MCF 10A (cell line): ENCODE measurements at regions not wholly inside any gene's neighbourhood (a gene's known extent, or its start where the extent isn't known, plus 50 kb on each side); places are given as distances from the start of the nearest gene placed in this dataset.

Experiments
- BruUV-seq: library from RNA; stranded (reverse); fragments of 400-500 nt; replicated peaks from 2 replicates; lab custom pipeline; 2021; lab: Mats Ljungman, UMichigan
- CTCF ChIA-PET: fragments of 300-600 bp; sonication (Branson Sonifier 250); formaldehyde crosslinking; extraction: SDS; loops from one replicate; lab custom pipeline; 2021; ENCODE audit warnings: antibody characterized with exemption, inconsistent platforms; lab: Yijun Ruan, JAX
- POLR2A ChIA-PET: fragments of 300-600, 350-650 bp; sonication (Branson Sonifier 250); formaldehyde crosslinking; extraction: SDS; loops from one replicate; lab custom pipeline; 2020; ENCODE audit warnings: antibody characterized with exemption, inconsistent platforms; lab: Yijun Ruan, JAX
- DNase-seq: peaks from one replicate; pipeline ENCODE4 v3.0.0-alpha.2; 2018; ENCODE audit not compliant: unreplicated experiment
- H3K27ac Mint-ChIP-seq: one replicate; pipeline ENCODE4 v1.8.0; 2022; ENCODE audit warnings: mild to moderate bottlenecking, low read depth, mixed read lengths; ENCODE audit not compliant: unreplicated experiment
- H3K27me3 Mint-ChIP-seq: one replicate; pipeline ENCODE4 v1.8.0; 2022; ENCODE audit warnings: mixed read lengths; ENCODE audit not compliant: insufficient read depth, unreplicated experiment
- H3K36me3 Mint-ChIP-seq: one replicate; pipeline ENCODE4 v1.8.0; 2022; ENCODE audit warnings: mild to moderate bottlenecking, moderate library complexity, mixed read lengths; ENCODE audit not compliant: insufficient read depth, unreplicated experiment
- H3K4me1 Mint-ChIP-seq: one replicate; pipeline ENCODE4 v1.8.0; 2022; ENCODE audit warnings: mixed read lengths; ENCODE audit not compliant: insufficient read depth, unreplicated experiment
- H3K4me3 Mint-ChIP-seq: one replicate; pipeline ENCODE4 v1.8.0; 2022; ENCODE audit warnings: mild to moderate bottlenecking, moderate library complexity, mixed read lengths; ENCODE audit not compliant: unreplicated experiment
- H3K9me3 Mint-ChIP-seq: one replicate; pipeline ENCODE4 v1.8.0; 2022; ENCODE audit warnings: mixed read lengths; ENCODE audit not compliant: unreplicated experiment
- intact Hi-C: fragments of 100-400 bp; cut with micrococcal nuclease; formaldehyde crosslinking; loops from 2 replicates; pipeline ENCODE4 v1.14.1; 2022
- TF ChIP-seq, protein P1 (sequence below): fragments of 200-600 bp; IDR thresholded peaks from one replicate; pipeline ENCODE4 v1.8.0; 2022; ENCODE audit warnings: antibody characterized with exemption, mild to moderate bottlenecking; ENCODE audit not compliant: unreplicated experiment

- no peak overlapping the region for H3K4me3 Mint-ChIP-seq
- ChIA-PET POLR2A (no interaction called here), CTCF (interaction anchor here (0.6 kb wide), 1 partner anchor 82 kb away, joined by 3 read pairs; no protein-coding TSS in a partner anchor)
- DNase-seq = no peak
- H3K27me3 Mint-ChIP-seq = no peaks in the 10 kb centered on the region
- H3K4me1 Mint-ChIP-seq = no peaks in the 10 kb centered on the region
- no peaks in the 10 kb centered on the region for H3K36me3 Mint-ChIP-seq
- no peaks in the 10 kb centered on the region for H3K9me3 Mint-ChIP-seq
- no peak overlapping the region for H3K27ac Mint-ChIP-seq
- no TSS peak for BruUV-seq
- intact Hi-C loops = no loop called here
- TF ChIP-seq, protein P1, sequence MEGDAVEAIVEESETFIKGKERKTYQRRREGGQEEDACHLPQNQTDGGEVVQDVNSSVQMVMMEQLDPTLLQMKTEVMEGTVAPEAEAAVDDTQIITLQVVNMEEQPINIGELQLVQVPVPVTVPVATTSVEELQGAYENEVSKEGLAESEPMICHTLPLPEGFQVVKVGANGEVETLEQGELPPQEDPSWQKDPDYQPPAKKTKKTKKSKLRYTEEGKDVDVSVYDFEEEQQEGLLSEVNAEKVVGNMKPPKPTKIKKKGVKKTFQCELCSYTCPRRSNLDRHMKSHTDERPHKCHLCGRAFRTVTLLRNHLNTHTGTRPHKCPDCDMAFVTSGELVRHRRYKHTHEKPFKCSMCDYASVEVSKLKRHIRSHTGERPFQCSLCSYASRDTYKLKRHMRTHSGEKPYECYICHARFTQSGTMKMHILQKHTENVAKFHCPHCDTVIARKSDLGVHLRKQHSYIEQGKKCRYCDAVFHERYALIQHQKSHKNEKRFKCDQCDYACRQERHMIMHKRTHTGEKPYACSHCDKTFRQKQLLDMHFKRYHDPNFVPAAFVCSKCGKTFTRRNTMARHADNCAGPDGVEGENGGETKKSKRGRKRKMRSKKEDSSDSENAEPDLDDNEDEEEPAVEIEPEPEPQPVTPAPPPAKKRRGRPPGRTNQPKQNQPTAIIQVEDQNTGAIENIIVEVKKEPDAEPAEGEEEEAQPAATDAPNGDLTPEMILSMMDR = no peak
Observed at GRCh38 chr5:135223404-135223803, 175.6 kb downstream of the MACROH2A1 start.

- ChIA-PET POLR2A (interaction anchor here (1.7 kb wide), 1 partner anchor 68 kb away, joined by 3 read pairs; no protein-coding TSS in a partner anchor), CTCF (interaction anchor here (0.9 to 1.1 kb wide), 2 partner anchors 14 to 27 kb away, joined by 3 to 4 read pairs; no protein-coding TSS in a partner anchor)
- DNase-seq = no peak
- intact Hi-C loops = no loop called here
- H3K27ac Mint-ChIP-seq = no peak overlapping the region
- no peaks in the 10 kb centered on the region for H3K27me3 Mint-ChIP-seq
- no peaks in the 10 kb centered on the region for H3K9me3 Mint-ChIP-seq
- BruUV-seq = no TSS peak
- TF ChIP-seq, protein P1 = no peak
- H3K4me1 Mint-ChIP-seq = no peaks in the 10 kb centered on the region
- H3K36me3 Mint-ChIP-seq = no peaks in the 10 kb centered on the region
- no peak overlapping the region for H3K4me3 Mint-ChIP-seq
Observed at GRCh38 chr5:135222771-135223170, 176.3 kb downstream of the MACROH2A1 start.

DNA sequence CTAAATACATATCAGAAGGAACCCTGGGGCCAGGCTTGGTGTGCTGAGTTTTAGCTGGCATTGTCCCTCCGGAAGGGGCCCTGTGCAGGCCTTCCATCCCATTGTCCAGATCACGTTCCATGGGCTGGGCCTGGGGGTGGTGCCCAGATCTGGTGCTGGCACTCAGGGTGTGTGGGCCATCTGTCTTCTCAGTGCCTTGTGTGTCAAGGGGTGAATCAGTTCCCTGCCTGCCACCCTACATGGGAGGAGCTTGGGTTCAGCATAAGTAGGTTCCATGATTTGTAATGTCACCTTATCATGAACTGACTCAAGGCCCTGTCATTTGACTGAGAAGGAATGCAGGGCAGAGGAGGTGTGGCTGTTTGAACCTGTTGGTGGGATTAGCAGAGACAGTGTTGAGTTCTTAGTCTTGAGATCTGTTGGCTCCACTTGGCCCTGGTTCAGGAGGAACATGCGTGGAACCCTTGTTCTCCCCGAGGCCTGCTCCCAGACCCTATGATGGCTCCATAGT is 176.8 kb downstream of the MACROH2A1 start:
- no peaks in the 10 kb centered on the region for H3K9me3 Mint-ChIP-seq
- BruUV-seq = no TSS peak
- no peaks in the 10 kb centered on the region for H3K4me1 Mint-ChIP-seq
- DNase-seq = no peak
- ChIA-PET CTCF (interaction anchor here (0.6 to 1.8 kb wide), 6 partner anchors 11 to 110 kb away, joined by 3 to 14 read pairs (median 3); no protein-coding TSS in a partner anchor), POLR2A (interaction anchor here (1.7 kb wide), 1 partner anchor 68 kb away, joined by 3 read pairs; no protein-coding TSS in a partner anchor)
- TF ChIP-seq, protein P1 = no peak
- no peaks in the 10 kb centered on the region for H3K27me3 Mint-ChIP-seq
- H3K27ac Mint-ChIP-seq = no peak overlapping the region
- no peak overlapping the region for H3K4me3 Mint-ChIP-seq
- intact Hi-C loops = no loop called here
- no peaks in the 10 kb centered on the region for H3K36me3 Mint-ChIP-seq

DNA sequence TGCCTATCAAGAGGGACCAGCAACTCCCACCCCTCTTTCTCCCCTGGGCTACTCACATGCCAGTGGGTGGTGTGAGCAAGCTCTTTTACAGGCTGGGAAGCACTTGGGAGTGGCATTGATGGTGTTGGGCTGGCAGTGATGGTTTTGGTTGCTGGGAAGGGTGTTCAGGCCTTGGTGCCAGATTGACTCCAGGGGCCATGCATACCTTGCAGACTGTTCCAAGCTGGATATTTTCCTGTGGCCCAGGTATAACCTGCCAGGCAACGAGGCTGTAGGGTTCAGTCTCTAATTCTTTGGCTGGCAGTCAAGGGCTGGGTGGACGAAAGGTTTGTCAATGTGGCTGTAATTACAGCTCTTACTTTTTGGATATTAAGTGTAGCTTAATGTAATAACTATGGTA is 177.3 kb downstream of the MACROH2A1 start:
- CTCF ChIA-PET = interaction anchor here (0.6 to 1.8 kb wide), 8 partner anchors 10 to 112 kb away, joined by 3 to 14 read pairs (median 3); no protein-coding TSS in a partner anchor
- Mint-ChIP-seq H3K9me3 (no peaks in the 10 kb centered on the region), H3K36me3 (no peaks in the 10 kb centered on the region), H3K27ac (no peak overlapping the region), H3K4me3 (no peak overlapping the region), H3K27me3 (no peaks in the 10 kb centered on the region), H3K4me1 (no peaks in the 10 kb centered on the region)
- TF ChIP-seq, protein P1 = no peak
- DNase-seq = no peak
- no TSS peak for BruUV-seq
- POLR2A ChIA-PET = interaction anchor here (0.8 to 1.7 kb wide), 2 partner anchors 25 to 67 kb away, joined by 3 to 4 read pairs; no protein-coding TSS in a partner anchor
- intact Hi-C loops = no loop called here
